Right renal pelvis (tissue), 4 donors: ENCODE measurements at regions not wholly inside any gene's neighbourhood (a gene's known extent, or its start where the extent isn't known, plus 50 kb on each side); places are given as distances from the start of the nearest gene placed in this dataset.

Experiments
- DNase-seq, 4 donors: peaks; one replicate each; pipeline ENCODE4 v3.0.0-alpha.2; 2013; ENCODE audit warnings: low read depth in 4 of 4, low spot score in 3 of 4, missing footprints in 1 of 4

- DNase-seq = no peak
Measured at GRCh38 chr11:112874980-112875379, 86.2 kb upstream of the NCAM1 start.

- no peak for DNase-seq
Measured at GRCh38 chr11:112877581-112877980, 83.6 kb upstream of the NCAM1 start.

GRCh38 chr11:112878033-112878601 lies 83.1 kb upstream of the NCAM1 start:
- no peak for DNase-seq

GRCh38 chr11:112880495-112880894 lies 80.7 kb upstream of the NCAM1 start:
- no peak for DNase-seq

GRCh38 chr11:112881461-112881860 lies 79.8 kb upstream of the NCAM1 start:
- peak; percentile 59 to 73 (median 72) for DNase-seq

GRCh38 chr11:112882494-112883381 lies 78.5 kb upstream of the NCAM1 start:
- no peak for DNase-seq

GRCh38 chr11:112884012-112884767 lies 77.0 kb upstream of the NCAM1 start:
- DNase-seq = no peak

- no peak for DNase-seq
Measured at GRCh38 chr11:112885744-112886433, 75.3 kb upstream of the NCAM1 start.

GRCh38 chr11:112886434-112887370 lies 74.5 kb upstream of the NCAM1 start:
- no peak for DNase-seq

- DNase-seq = no peak
Measured at GRCh38 chr11:112889446-112889845, 71.8 kb upstream of the NCAM1 start.

- no peak for DNase-seq
Measured at GRCh38 chr11:112899235-112900006, 61.8 kb upstream of the NCAM1 start.

- no peak for DNase-seq
Measured at GRCh38 chr11:112901924-112902323, 59.3 kb upstream of the NCAM1 start.

GRCh38 chr11:112902361-112903011 lies 58.7 kb upstream of the NCAM1 start:
- no peak for DNase-seq

GRCh38 chr11:112903340-112903739 lies 57.9 kb upstream of the NCAM1 start:
- no peak for DNase-seq

GRCh38 chr11:112911124-112911523 lies 50.1 kb upstream of the NCAM1 start:
- no peak for DNase-seq
